ENCODE measurements at regions not wholly inside any gene's neighbourhood (a gene's known extent, or its start where the extent isn't known, plus 50 kb on each side); places are given as distances from the start of the nearest gene placed in this dataset.
A peak's percentile ranks its signal among the peaks of the same experiment; 100 is the strongest.

DNA sequence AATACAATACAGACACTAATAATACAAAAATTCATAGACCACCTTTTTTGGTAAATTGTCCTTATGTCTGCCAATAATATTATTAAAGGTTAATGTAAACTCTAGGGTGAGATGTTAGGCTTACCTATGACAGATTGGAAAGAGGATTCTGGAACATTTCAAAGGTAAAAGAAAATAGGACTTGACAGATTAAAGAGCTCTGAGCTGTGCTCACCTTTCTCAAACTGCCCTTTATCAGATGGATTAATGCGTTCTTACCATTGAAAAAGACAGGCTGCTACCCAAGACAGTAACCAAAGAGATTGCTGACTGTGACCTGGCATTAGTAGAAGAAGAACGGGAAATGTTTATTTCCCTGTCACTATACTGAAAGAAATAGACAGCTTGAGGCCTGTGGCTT lies 156.1 kb upstream of the MRPS30 start:
- H3K4me3 ChIP-seq: no peak overlapping the region
- no peaks in the 10 kb centered on the region for H3K4me1 ChIP-seq
- no peak overlapping the region for H3K27ac ChIP-seq
- ATAC-seq (no peak), DNase-seq (no peak)
- TF ChIP-seq, protein P1, sequence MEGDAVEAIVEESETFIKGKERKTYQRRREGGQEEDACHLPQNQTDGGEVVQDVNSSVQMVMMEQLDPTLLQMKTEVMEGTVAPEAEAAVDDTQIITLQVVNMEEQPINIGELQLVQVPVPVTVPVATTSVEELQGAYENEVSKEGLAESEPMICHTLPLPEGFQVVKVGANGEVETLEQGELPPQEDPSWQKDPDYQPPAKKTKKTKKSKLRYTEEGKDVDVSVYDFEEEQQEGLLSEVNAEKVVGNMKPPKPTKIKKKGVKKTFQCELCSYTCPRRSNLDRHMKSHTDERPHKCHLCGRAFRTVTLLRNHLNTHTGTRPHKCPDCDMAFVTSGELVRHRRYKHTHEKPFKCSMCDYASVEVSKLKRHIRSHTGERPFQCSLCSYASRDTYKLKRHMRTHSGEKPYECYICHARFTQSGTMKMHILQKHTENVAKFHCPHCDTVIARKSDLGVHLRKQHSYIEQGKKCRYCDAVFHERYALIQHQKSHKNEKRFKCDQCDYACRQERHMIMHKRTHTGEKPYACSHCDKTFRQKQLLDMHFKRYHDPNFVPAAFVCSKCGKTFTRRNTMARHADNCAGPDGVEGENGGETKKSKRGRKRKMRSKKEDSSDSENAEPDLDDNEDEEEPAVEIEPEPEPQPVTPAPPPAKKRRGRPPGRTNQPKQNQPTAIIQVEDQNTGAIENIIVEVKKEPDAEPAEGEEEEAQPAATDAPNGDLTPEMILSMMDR (IDR thresholded peaks at IDR 0.05): no peak
- no peak for TF ChIP-seq POLR2A (IDR thresholded peaks at IDR 0.05)
- 40 to 46% (median 43%) methylated on average over 2 of the region's 2 CpGs for WGBS, 4 donors
- no peaks in the 10 kb centered on the region for H3K27me3 ChIP-seq
- no peaks in the 10 kb centered on the region for H3K36me3 ChIP-seq
- H3K9me3 ChIP-seq: peaks cover 0 to 16% (median 10%) of the 10 kb centered on the region in 12 donors
- intact Hi-C loops (cut with DNase I): no loop called here

DNA sequence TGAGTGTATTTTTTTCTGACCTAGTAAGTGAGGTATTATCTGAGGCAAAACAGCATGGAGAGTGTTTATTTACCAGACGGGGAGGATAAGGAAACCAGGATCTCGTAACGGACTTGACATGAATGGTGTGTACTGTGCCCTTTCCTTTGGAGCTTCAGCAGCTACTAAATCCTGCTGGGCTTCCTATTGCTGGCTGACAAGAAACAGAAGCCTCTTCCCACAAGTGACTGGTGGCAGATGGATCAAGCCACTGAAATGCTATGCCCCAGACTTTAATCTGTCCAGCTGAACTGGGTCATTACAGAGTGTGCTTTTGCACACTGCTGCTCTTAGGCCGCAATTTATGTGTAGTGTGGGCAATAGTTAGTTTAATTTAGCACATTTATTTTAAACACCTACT lies 162.7 kb upstream of the MRPS30 start:
- TF ChIP-seq, protein P1 (IDR thresholded peaks at IDR 0.05): no peak
- no peak for TF ChIP-seq POLR2A (IDR thresholded peaks at IDR 0.05)
- H3K4me1 ChIP-seq: peaks cover 0 to 7% (median 0%) of the 10 kb centered on the region in 12 donors
- peak; percentile 97 to 99 (median 98) for ATAC-seq
- 16 to 19% (median 17%) methylated on average over 4 of the region's 4 CpGs for WGBS, 4 donors
- peak in 3 of 5 donors; percentile 29 to 41 (median 32) for DNase-seq
- no peaks in the 10 kb centered on the region for H3K27me3 ChIP-seq
- no peaks in the 10 kb centered on the region for H3K36me3 ChIP-seq
- no peak overlapping the region for H3K4me3 ChIP-seq
- intact Hi-C loops (cut with DNase I): no loop called here
- no peaks in the 10 kb centered on the region for H3K9me3 ChIP-seq
- peak overlapping the region in 2 of 12 donors; percentile 13 to 36 for H3K27ac ChIP-seq

DNA sequence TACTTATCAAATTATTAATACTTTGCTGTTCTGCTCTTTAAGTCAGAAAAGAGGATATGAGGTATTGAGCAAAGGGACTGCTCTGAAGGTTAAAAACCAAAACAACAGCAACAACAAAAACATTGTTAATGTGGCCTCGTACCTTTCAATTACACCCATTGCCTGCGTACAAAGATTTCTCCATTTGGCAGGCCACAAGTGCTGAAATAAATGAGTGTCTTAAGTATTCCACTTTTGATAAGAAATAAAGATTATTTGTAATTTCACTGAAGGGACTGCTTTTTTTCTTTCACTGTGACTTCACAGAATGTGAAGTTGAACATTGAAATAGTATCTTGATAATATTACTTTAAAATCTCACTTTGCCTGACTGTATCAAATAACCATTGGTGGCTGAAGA lies 163.2 kb upstream of the MRPS30 start:
- ATAC-seq: peak in 1 of 4 donors; percentile 23
- no peak overlapping the region for H3K4me3 ChIP-seq
- intact Hi-C loops (cut with DNase I): no loop called here
- WGBS, 4 donors: 23 to 35% (median 26%) methylated on average over 2 of the region's 2 CpGs
- DNase-seq: no peak
- peak overlapping the region in 2 of 12 donors; percentile 13 to 36 for H3K27ac ChIP-seq
- H3K9me3 ChIP-seq: no peaks in the 10 kb centered on the region
- H3K36me3 ChIP-seq: no peaks in the 10 kb centered on the region
- peaks cover 0 to 7% (median 0%) of the 10 kb centered on the region in 12 donors for H3K4me1 ChIP-seq
- TF ChIP-seq, protein P1 (IDR thresholded peaks at IDR 0.05): no peak
- no peaks in the 10 kb centered on the region for H3K27me3 ChIP-seq

DNA sequence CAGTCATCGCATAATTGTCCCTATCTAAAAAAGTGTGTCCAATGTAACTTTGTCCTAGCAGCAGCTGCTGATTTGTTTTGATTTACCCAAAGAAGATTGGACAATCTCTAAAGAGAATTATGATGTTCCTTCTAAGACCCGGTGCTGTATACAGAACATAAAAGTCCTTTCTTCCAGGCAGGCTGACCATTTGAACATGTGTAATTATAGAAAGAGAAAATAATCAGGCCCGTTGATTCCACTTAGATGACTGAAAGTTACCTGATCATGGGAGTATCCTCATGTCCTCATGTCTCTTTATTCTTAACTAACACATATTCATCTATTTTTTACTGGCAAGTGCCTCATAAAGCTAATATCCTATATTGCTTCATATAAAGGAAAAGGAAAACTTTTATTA lies 164.1 kb upstream of the MRPS30 start:
- no peak for TF ChIP-seq POLR2A (IDR thresholded peaks at IDR 0.05)
- no peak for DNase-seq
- no peaks in the 10 kb centered on the region for H3K36me3 ChIP-seq
- H3K4me1 ChIP-seq: peaks cover 0 to 7% (median 0%) of the 10 kb centered on the region in 12 donors
- H3K9me3 ChIP-seq: no peaks in the 10 kb centered on the region
- H3K27ac ChIP-seq: no peak overlapping the region
- H3K27me3 ChIP-seq: no peaks in the 10 kb centered on the region
- no peak for ATAC-seq
- intact Hi-C loops (cut with DNase I): no loop called here
- 54 to 67% (median 63%) methylated on average over 3 of the region's 3 CpGs for WGBS, 4 donors
- no peak overlapping the region for H3K4me3 ChIP-seq

DNA sequence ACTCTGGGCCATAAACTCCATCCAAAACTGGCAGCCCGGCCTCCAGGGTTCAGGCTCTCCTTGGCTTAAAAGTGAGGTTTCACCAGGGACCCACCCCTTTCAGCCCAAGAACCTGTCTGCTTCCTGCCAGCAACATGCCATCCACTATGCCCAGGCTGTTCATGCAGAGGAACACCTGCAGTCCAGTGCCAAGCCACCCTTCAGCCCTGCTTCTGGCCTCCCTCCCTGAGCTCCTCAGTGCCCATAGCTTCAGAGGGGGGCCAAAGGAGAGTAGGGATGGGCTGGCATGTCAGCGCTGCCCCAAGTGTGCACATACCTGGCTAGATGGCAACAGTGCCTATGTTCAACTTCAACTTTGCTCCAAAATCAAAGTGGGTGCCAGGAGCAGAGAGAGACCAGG lies 166.9 kb upstream of the MRPS30 start:
- TF ChIP-seq POLR2A (IDR thresholded peaks at IDR 0.05): no peak
- TF ChIP-seq, protein P1 (IDR thresholded peaks at IDR 0.05): no peak
- DNase-seq (no peak), ATAC-seq (no peak)
- no peak overlapping the region for H3K27ac ChIP-seq
- peaks cover 0 to 7% (median 0%) of the 10 kb centered on the region in 12 donors for H3K4me1 ChIP-seq
- intact Hi-C loops (cut with DNase I): no loop called here
- H3K4me3 ChIP-seq: no peak overlapping the region
- no peaks in the 10 kb centered on the region for H3K9me3 ChIP-seq
- H3K36me3 ChIP-seq: no peaks in the 10 kb centered on the region
- WGBS, 4 donors: 75 to 92% (median 83%) methylated on average over 2 of the region's 2 CpGs
- H3K27me3 ChIP-seq: no peaks in the 10 kb centered on the region
